Left lung (tissue), 4 donors: ENCODE measurements at regions not wholly inside any gene's neighbourhood (a gene's known extent, or its start where the extent isn't known, plus 50 kb on each side); places are given as distances from the start of the nearest gene placed in this dataset.
"Not testable (repeated sequence)": the region's sequence is repeated elsewhere in the genome, so short reads cannot be mapped to it uniquely, and the experiment has no call there.

ENCODE experiments used
- ATAC-seq: fragments of 200-7000 bp; cut with Tn5 transposase; one replicate; pipeline ENCODE4 v1.9.1; 2020; ENCODE audit warnings: moderate library complexity
- DNase-seq, 4 donors: peaks; one replicate each; pipeline ENCODE4 v3.0.0-alpha.2; 2013 to 2020
- H3K27ac ChIP-seq, 2 donors: fragments of 200-600 bp; sonication (generic) in 1 of 2; one replicate each; pipeline versions ENCODE4 v1.5.0 to v1.8.0; 2020 to 2021
- H3K27me3 ChIP-seq, 2 donors: fragments of 200-600 bp; sonication (generic) in 1 of 2; one replicate each; pipeline versions ENCODE4 v1.5.0 to v1.8.0; 2020 to 2021
- H3K36me3 ChIP-seq, 2 donors: fragments of 200-600 bp; sonication (generic) in 1 of 2; one replicate each; pipeline versions ENCODE4 v1.5.0 to v1.8.0; 2020 to 2021
- H3K4me1 ChIP-seq, 2 donors: fragments of 200-600 bp; one replicate each; pipeline ENCODE4 v1.8.0; 2021
- H3K4me3 ChIP-seq, 2 donors: fragments of 200-600 bp; sonication (generic) in 1 of 2; one replicate each; pipeline versions ENCODE4 v1.5.0 to v1.8.0; 2020 to 2021; ENCODE audit warnings: mild to moderate bottlenecking in 1 of 2
- H3K9me3 ChIP-seq, 2 donors: fragments of 200-600 bp; sonication (generic) in 1 of 2; one replicate each; pipeline versions ENCODE4 v1.5.0 to v1.8.0; 2020 to 2021
- CTCF ChIP-seq, 2 donors: fragments of 200-600 bp; sonication (generic) in 1 of 2; IDR thresholded peaks; one replicate each; pipeline versions ENCODE4 v1.5.0 to v1.8.0; 2021; ENCODE audit warnings: antibody characterized with exemption in 2 of 2
- intact Hi-C, 2 donors: fragments of 100-400 bp; cut with DNase I; formaldehyde crosslinking; loops; one replicate each; pipeline versions ENCODE4 v1.11.2 to v1.14.2; 2022
- donor health status: DM: no; HTN: yes; CAD: no.
- donor health status: DM: no; HTN: no; CAD: no.

GRCh38 chr12:62045211-62045610 lies 215.0 kb upstream of the USP15 start:
- DNase-seq (no peak), ATAC-seq (no peak)
- Histone ChIP-seq H3K4me3 (no peak overlapping the region), H3K27ac (no peak overlapping the region), H3K36me3 (no peaks in the 10 kb centered on the region), H3K27me3 (no peaks in the 10 kb centered on the region), H3K4me1 (no peaks in the 10 kb centered on the region), H3K9me3 (no peaks in the 10 kb centered on the region)
- no peak for TF ChIP-seq CTCF (IDR thresholded peaks at IDR 0.05)
- intact Hi-C loops: no loop called here

GRCh38 chr12:62050785-62051184 lies 209.4 kb upstream of the USP15 start:
- H3K27me3 ChIP-seq: no peaks in the 10 kb centered on the region
- H3K9me3 ChIP-seq: no peaks in the 10 kb centered on the region
- no peaks in the 10 kb centered on the region for H3K4me1 ChIP-seq
- no peak for ATAC-seq
- TF ChIP-seq CTCF (IDR thresholded peaks at IDR 0.05): no peak
- H3K4me3 ChIP-seq: no peak overlapping the region
- DNase-seq: no peak
- intact Hi-C loops: no loop called here
- H3K36me3 ChIP-seq: no peaks in the 10 kb centered on the region
- H3K27ac ChIP-seq: no peak overlapping the region

GRCh38 chr12:62069976-62070375 lies 190.2 kb upstream of the USP15 start:
- H3K4me1 ChIP-seq: no peaks in the 10 kb centered on the region
- H3K4me3 ChIP-seq: no peak overlapping the region
- DNase-seq (peak in 2 of 4 donors; percentile 18 to 30), ATAC-seq (no peak)
- H3K36me3 ChIP-seq: no peaks in the 10 kb centered on the region
- H3K27ac ChIP-seq: no peak overlapping the region
- TF ChIP-seq CTCF (IDR thresholded peaks at IDR 0.05): no peak
- intact Hi-C loops: no loop called here
- H3K9me3 ChIP-seq: no peaks in the 10 kb centered on the region
- no peaks in the 10 kb centered on the region for H3K27me3 ChIP-seq

- H3K9me3 ChIP-seq, ATAC-seq, H3K4me1 ChIP-seq, intact Hi-C loops, H3K27ac ChIP-seq, H3K4me3 ChIP-seq, H3K27me3 ChIP-seq, H3K36me3 ChIP-seq, DNase-seq: not testable (repeated sequence)
Observed at GRCh38 chr12:62073236-62073635, 187.0 kb upstream of the USP15 start.

- Histone ChIP-seq H3K27ac (no peak overlapping the region), H3K27me3 (no peaks in the 10 kb centered on the region), H3K4me3 (no peak overlapping the region), H3K36me3 (no peaks in the 10 kb centered on the region), H3K9me3 (no peaks in the 10 kb centered on the region), H3K4me1 (no peaks in the 10 kb centered on the region)
- no peak for DNase-seq
- ATAC-seq: no peak
- no peak for TF ChIP-seq CTCF (IDR thresholded peaks at IDR 0.05)
- intact Hi-C loops: no loop called here
Observed at GRCh38 chr12:62075870-62076269, 184.3 kb upstream of the USP15 start.

DNA sequence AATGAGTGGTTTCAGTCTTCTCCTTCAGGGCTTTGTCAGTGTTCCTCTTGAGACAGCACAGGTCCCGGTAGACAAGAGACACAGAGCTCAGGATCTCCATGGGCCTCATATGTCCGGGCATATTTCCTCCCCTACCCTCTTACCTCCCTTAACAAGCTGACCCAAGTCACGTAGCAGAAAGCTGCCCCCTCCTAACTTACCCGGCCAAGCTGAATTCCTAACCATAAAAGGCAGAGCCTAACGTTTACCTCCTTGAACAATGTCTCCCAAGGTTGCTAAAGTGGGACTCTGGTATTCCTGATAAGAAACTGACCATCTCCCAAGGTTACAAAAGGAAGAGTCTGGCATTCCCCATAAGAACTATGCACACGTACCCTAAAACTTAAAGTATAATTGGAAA lies 182.2 kb upstream of the USP15 start:
- TF ChIP-seq CTCF (IDR thresholded peaks at IDR 0.05): no peak
- Histone ChIP-seq H3K4me1 (no peaks in the 10 kb centered on the region), H3K4me3 (no peak overlapping the region), H3K9me3 (no peaks in the 10 kb centered on the region), H3K27ac (no peak overlapping the region), H3K27me3 (no peaks in the 10 kb centered on the region), H3K36me3 (no peaks in the 10 kb centered on the region)
- no peak for ATAC-seq
- DNase-seq: no peak
- intact Hi-C loops: no loop called here
